GM12891 (cell line): ENCODE measurements at regions not wholly inside any gene's neighbourhood (a gene's known extent, or its start where the extent isn't known, plus 50 kb on each side); places are given as distances from the start of the nearest gene placed in this dataset.

ENCODE experiments used
- DNase-seq: peaks from one replicate; pipeline ENCODE4 v3.0.0; 2011; ENCODE audit warnings: low spot score; ENCODE audit not compliant: insufficient read length
- FAIRE-seq: peaks from 2 replicates; lab custom pipeline; 2011; peaks lifted over from hg19 to GRCh38; lab: Jason Lieb, UNC
- PAX5 ChIP-seq: IDR thresholded peaks from 2 replicates; pipeline ENCODE4 v1.6.1; 2011; ENCODE audit warnings: low read length, moderate library complexity, mild to moderate bottlenecking; ENCODE audit not compliant: insufficient read depth, severe bottlenecking
- POLR2A ChIP-seq: IDR thresholded peaks from 2 replicates; pipeline ENCODE4 v1.6.1; 2011; ENCODE audit warnings: low read depth, low read length, control low read depth
- POLR2AphosphoS5 ChIP-seq: IDR thresholded peaks from 2 replicates; pipeline ENCODE4 v1.6.1; 2011; ENCODE audit warnings: low read depth, low read length, control low read depth
- POU2F2 ChIP-seq: IDR thresholded peaks from 2 replicates; pipeline ENCODE4 v1.6.1; 2011; ENCODE audit warnings: low read depth, mild to moderate bottlenecking, control low read depth, low read length, moderate library complexity
- SPI1 ChIP-seq: IDR thresholded peaks from 2 replicates; pipeline ENCODE4 v1.6.1; 2011; ENCODE audit warnings: low read depth, low read length, control low read depth
- TAF1 ChIP-seq: IDR thresholded peaks from 2 replicates; pipeline ENCODE4 v1.6.1; 2011; ENCODE audit warnings: low read depth, low read length, control low read depth

DNA sequence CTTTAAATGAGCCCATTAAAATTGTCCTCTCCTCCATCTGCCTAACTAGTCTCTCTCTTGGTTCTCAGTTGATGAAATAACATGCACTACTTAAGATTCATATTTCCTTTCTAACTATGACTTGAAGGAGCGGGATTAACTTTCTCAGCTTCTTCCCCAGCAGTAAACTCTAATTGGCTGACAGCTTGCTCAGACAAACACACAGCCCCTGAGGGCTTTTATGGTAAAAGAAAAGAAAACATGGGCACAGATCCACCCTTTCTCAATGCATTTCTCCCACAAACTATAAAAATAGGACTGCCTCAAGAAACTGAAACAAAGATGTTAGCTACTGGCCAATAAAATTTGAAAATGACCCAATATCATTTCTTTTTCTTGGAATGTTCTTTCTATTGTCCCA lies 703.1 kb downstream of the ADGRL2 start:
- FAIRE-seq (no peak), DNase-seq (no peak)
- TF ChIP-seq POU2F2 (no peak), TAF1 (no peak), POLR2A (no peak), POLR2AphosphoS5 (no peak), PAX5 (no peak), SPI1 (no peak)

- no peak for FAIRE-seq
- no peak for DNase-seq
- TF ChIP-seq PAX5 (no peak), POU2F2 (no peak), TAF1 (no peak), SPI1 (no peak)
Observed at GRCh38 chr1:82499022-82499421, 698.3 kb downstream of the ADGRL2 start.

DNA sequence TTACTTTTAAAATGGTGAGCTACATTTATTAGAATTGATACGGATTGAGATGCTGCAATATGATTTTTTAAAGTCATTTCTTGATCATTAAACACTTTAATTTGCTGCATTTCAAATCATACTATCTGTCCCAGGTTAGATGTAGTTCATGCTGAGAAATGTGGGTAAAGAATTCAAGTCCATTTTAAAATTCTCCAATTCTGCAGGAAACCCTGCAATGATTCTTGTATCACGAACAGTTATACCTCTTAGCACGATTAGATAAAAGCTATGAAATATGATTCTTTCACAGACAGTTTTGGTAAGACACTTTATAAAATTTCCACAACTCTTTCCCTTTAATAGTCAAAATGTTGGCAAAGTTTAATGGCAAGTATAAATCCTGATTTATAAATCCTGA lies 693.4 kb downstream of the ADGRL2 start:
- DNase-seq (no peak), FAIRE-seq (no peak)
- TF ChIP-seq PAX5 (no peak), SPI1 (no peak), POU2F2 (no peak), POLR2AphosphoS5 (no peak), POLR2A (no peak), TAF1 (no peak)

DNA sequence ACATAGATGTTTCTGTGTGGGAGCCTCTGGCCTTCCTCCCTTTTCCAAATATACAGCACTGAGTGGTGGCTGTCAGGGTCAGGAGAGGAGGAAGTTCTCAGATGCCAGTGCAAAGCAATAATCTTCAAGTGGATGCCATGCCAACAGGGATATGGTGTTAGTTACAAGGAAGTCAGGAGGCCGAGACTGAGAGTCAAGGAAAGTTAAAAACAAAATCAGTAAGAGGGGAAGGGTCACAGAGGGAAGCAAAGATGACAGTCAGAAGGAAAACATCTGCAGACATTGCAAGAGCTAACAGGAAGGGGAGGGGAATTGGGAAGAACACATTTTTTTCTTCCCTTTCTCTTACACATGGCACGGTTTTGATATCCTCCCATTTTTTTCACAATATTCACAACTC lies 691.4 kb downstream of the ADGRL2 start:
- TF ChIP-seq SPI1, result no peak
- TF ChIP-seq PAX5, result no peak
- no peak for TF ChIP-seq POU2F2
- TF ChIP-seq POLR2AphosphoS5, result no peak
- TF ChIP-seq POLR2A, result no peak
- no peak for TF ChIP-seq TAF1
- DNase-seq (no peak), FAIRE-seq (no peak)

- FAIRE-seq (no peak), DNase-seq (no peak)
- TF ChIP-seq POU2F2 (no peak), POLR2AphosphoS5 (no peak), PAX5 (no peak), TAF1 (no peak), SPI1 (no peak), POLR2A (no peak)
Observed at GRCh38 chr1:82491301-82492048, 690.7 kb downstream of the ADGRL2 start.

DNA sequence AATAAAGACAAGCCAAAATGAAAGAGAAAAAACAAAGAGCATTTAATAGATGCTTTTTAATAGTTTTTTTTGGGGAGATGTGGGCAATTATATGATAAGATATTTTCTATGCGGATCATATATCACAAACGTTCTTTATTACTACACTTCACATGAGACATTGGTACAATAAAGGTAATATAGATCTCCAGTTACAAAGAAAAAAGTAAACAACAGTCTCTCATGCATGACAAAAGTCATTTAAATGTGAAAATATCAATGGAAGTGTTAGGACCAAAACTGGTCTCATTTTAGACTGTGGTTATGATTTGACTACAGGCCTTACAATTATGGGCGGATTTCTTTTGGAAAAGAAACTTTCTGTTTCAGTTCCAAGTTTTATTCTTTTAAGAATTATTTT lies 687.0 kb downstream of the ADGRL2 start:
- FAIRE-seq, result no peak
- TF ChIP-seq SPI1 (no peak), PAX5 (no peak), TAF1 (no peak), POLR2AphosphoS5 (no peak), POLR2A (no peak)
- DNase-seq, result no peak

GRCh38 chr1:82486969-82487368 lies 686.2 kb downstream of the ADGRL2 start:
- no peak for FAIRE-seq
- DNase-seq, result no peak
- no peak for TF ChIP-seq POLR2AphosphoS5
- no peak for TF ChIP-seq TAF1
- TF ChIP-seq SPI1, result no peak
- no peak for TF ChIP-seq POU2F2
- no peak for TF ChIP-seq PAX5
- TF ChIP-seq POLR2A, result no peak

DNA sequence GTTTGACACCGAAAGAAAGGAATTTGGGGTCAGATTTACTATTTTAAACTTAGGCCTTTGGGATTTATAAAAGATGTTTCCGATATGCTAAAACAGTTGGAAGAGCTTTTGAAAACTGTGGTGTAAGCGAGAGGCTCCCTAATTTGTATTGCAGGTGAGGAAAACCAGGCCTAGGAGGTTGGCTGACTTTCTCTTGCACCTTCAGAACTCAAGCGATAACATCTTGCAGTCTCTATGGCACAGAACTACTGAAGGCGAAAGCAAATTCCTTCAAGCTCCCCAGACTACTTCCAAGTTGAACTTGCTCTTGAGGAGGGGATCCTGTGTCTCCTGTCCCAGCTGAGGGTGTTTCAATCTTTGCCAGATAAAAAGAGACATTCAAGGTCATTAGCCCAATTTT lies 685.7 kb downstream of the ADGRL2 start:
- DNase-seq (no peak), FAIRE-seq (no peak)

GRCh38 chr1:82485591-82486369 lies 685.0 kb downstream of the ADGRL2 start:
- TF ChIP-seq PAX5 (no peak), SPI1 (no peak), TAF1 (no peak), POU2F2 (no peak), POLR2A (no peak), POLR2AphosphoS5 (no peak)
- DNase-seq, result no peak
- no peak for FAIRE-seq

More for the DNA sequence above, 685.7 kb downstream of the ADGRL2 start:
- TF ChIP-seq POLR2A (no peak), SPI1 (no peak), TAF1 (no peak), PAX5 (no peak), POLR2AphosphoS5 (no peak), POU2F2 (no peak)
